SU-DHL-6 (cell line): ENCODE measurements at regions not wholly inside any gene's neighbourhood (a gene's known extent, or its start where the extent isn't known, plus 50 kb on each side); places are given as distances from the start of the nearest gene placed in this dataset.

Experiments
- EZH2phosphoT487 ChIP-seq: fragments of 200-600 bp; sonication (generic), shearing (Covaris generic); conservative IDR thresholded peaks from 2 replicates; pipeline ENCODE4 v1.6.1; 2018; ENCODE audit warnings: mild to moderate bottlenecking, antibody characterized with exemption, low read length, moderate library complexity, mixed read lengths
- TF ChIP-seq, protein P1 (sequence below): fragments of 200-600 bp; sonication (generic); IDR thresholded peaks from one replicate; pipeline ENCODE4 v1.5.1; 2017; ENCODE audit warnings: antibody characterized with exemption, mild to moderate bottlenecking, low read length, moderate library complexity; ENCODE audit not compliant: insufficient read depth, poor library complexity, severe bottlenecking

DNA sequence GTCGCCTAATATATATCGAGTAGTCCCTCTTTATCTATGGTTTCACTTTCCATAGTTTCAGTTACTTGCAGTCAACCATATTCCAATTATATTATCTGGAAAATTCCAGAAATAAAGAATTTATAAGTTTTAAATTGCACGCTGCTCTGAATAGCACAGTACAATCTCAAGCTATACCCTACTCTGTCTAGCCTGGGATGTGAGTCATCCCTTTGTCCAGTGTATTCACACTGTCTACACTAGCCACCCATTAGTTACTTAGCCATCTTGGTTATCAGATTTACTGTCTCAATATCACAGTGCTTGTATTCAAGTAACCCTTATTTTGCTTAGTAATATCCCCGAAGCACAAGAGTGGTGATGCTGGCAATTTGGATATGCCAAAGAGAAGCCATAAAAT is 72.1 kb upstream of the EOMES start:
- TF ChIP-seq, protein P1, sequence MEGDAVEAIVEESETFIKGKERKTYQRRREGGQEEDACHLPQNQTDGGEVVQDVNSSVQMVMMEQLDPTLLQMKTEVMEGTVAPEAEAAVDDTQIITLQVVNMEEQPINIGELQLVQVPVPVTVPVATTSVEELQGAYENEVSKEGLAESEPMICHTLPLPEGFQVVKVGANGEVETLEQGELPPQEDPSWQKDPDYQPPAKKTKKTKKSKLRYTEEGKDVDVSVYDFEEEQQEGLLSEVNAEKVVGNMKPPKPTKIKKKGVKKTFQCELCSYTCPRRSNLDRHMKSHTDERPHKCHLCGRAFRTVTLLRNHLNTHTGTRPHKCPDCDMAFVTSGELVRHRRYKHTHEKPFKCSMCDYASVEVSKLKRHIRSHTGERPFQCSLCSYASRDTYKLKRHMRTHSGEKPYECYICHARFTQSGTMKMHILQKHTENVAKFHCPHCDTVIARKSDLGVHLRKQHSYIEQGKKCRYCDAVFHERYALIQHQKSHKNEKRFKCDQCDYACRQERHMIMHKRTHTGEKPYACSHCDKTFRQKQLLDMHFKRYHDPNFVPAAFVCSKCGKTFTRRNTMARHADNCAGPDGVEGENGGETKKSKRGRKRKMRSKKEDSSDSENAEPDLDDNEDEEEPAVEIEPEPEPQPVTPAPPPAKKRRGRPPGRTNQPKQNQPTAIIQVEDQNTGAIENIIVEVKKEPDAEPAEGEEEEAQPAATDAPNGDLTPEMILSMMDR = no peak
- TF ChIP-seq EZH2phosphoT487 = no peak
